Liver (tissue), 8 donors: ENCODE measurements at regions not wholly inside any gene's neighbourhood (a gene's known extent, or its start where the extent isn't known, plus 50 kb on each side); places are given as distances from the start of the nearest gene placed in this dataset.

Source experiments
- DNase-seq: peaks from one replicate; pipeline ENCODE4 v3.0.0-alpha.2; 2017; ENCODE audit warnings: low spot score
- H3K27ac ChIP-seq, 2 donors: one replicate each; pipeline ENCODE4 v1.7.0; 2013; ENCODE audit warnings: inconsistent platforms in 2 of 2, low read length in 2 of 2, control low read depth in 1 of 2, low read depth in 1 of 2, mild to moderate bottlenecking in 1 of 2
- H3K27me3 ChIP-seq, 4 donors: one replicate each; pipeline versions ENCODE4 v1.6.1 to v1.7.0; 2013; ENCODE audit warnings: low read length in 3 of 4, inconsistent platforms in 1 of 4, mild to moderate bottlenecking in 1 of 4, moderate library complexity in 1 of 4; ENCODE audit not compliant: control insufficient read depth in 4 of 4, insufficient read depth in 4 of 4
- H3K36me3 ChIP-seq, 4 donors: one replicate each; pipeline versions ENCODE4 v1.6.1 to v1.7.0; 2013; ENCODE audit warnings: low read length in 3 of 4, mild to moderate bottlenecking in 3 of 4, low read depth in 1 of 4, moderate library complexity in 1 of 4; ENCODE audit not compliant: control insufficient read depth in 4 of 4, insufficient read depth in 3 of 4
- H3K4me1 ChIP-seq, 4 donors: one replicate each; pipeline versions ENCODE4 v1.6.1 to v1.7.0; 2013; ENCODE audit warnings: low read length in 3 of 4, mild to moderate bottlenecking in 3 of 4, moderate library complexity in 1 of 4; ENCODE audit not compliant: control insufficient read depth in 4 of 4, insufficient read depth in 4 of 4
- H3K4me3 ChIP-seq, 3 donors: one replicate each; pipeline versions ENCODE4 v1.6.1 to v1.7.0; 2013; ENCODE audit warnings: low read length in 3 of 3, control low read depth in 1 of 3, low read depth in 1 of 3, mild to moderate bottlenecking in 1 of 3
- H3K9ac ChIP-seq, 2 donors: one replicate each; pipeline ENCODE4 v1.7.0; 2013; ENCODE audit warnings: low read length in 2 of 2, mild to moderate bottlenecking in 2 of 2, moderate library complexity in 2 of 2, control low read depth in 1 of 2, low read depth in 1 of 2
- H3K9me3 ChIP-seq, 4 donors: one replicate each; pipeline versions ENCODE4 v1.6.1 to v1.7.0; 2013; ENCODE audit warnings: low read length in 3 of 4; ENCODE audit not compliant: control insufficient read depth in 4 of 4
- ATF3 ChIP-seq: IDR thresholded peaks from 2 replicates; pipeline ENCODE4 v1.6.1; 2016; ENCODE audit warnings: antibody characterized with exemption
- CTCF ChIP-seq: fragments of 150-350 bp; IDR thresholded peaks from 2 replicates; pipeline ENCODE4 v1.5.1; 2017; ENCODE audit warnings: improper control_type of control experiment, low read depth, low read length; ENCODE audit not compliant: missing input control
- EGR1 ChIP-seq, 2 donors: IDR thresholded peaks; 2 replicates each; pipeline ENCODE4 v1.6.1; 2016 to 2018; ENCODE audit warnings: antibody characterized with exemption in 2 of 2, low read depth in 2 of 2
- FOXA1 ChIP-seq: IDR thresholded peaks from 2 replicates; pipeline ENCODE4 v1.6.1; 2016; ENCODE audit warnings: antibody characterized with exemption
- FOXA2 ChIP-seq: IDR thresholded peaks from 2 replicates; pipeline ENCODE4 v1.6.1; 2016; ENCODE audit warnings: antibody characterized with exemption
- GABPA ChIP-seq, 2 donors: IDR thresholded peaks in 1 of 2; conservative IDR thresholded peaks in 1 of 2; 2 replicates each; pipeline ENCODE4 v1.6.1; 2016; ENCODE audit warnings: antibody characterized with exemption in 2 of 2, mild to moderate bottlenecking in 1 of 2, moderate library complexity in 1 of 2
- HNF4A ChIP-seq, 2 donors: conservative IDR thresholded peaks; 2 replicates each; pipeline ENCODE4 v1.6.1; 2016; ENCODE audit warnings: antibody characterized with exemption in 2 of 2, mild to moderate bottlenecking in 2 of 2
- HNF4G ChIP-seq: IDR thresholded peaks from 2 replicates; pipeline ENCODE4 v1.6.1; 2016; ENCODE audit warnings: antibody characterized with exemption
- JUND ChIP-seq, 2 donors: IDR thresholded peaks; 2 replicates each; pipeline ENCODE4 v1.6.1; 2016; ENCODE audit warnings: antibody characterized with exemption in 2 of 2
- MAX ChIP-seq: IDR thresholded peaks from 2 replicates; pipeline ENCODE4 v1.6.1; 2016; ENCODE audit warnings: antibody characterized with exemption
- NR2F2 ChIP-seq: IDR thresholded peaks from 2 replicates; pipeline ENCODE4 v1.6.1; 2016; ENCODE audit warnings: antibody characterized with exemption
- RAD21 ChIP-seq, 2 donors: IDR thresholded peaks; 2 replicates each; pipeline ENCODE4 v1.6.1; 2016; ENCODE audit warnings: antibody characterized with exemption in 2 of 2, mild to moderate bottlenecking in 2 of 2
- REST ChIP-seq: IDR thresholded peaks from 2 replicates; pipeline ENCODE4 v1.6.1; 2016; ENCODE audit warnings: antibody characterized with exemption, mild to moderate bottlenecking
- RXRA ChIP-seq, 2 donors: IDR thresholded peaks; 2 replicates each; pipeline ENCODE4 v1.6.1; 2017 to 2018; ENCODE audit warnings: antibody characterized with exemption in 2 of 2, mild to moderate bottlenecking in 1 of 2
- SP1 ChIP-seq: IDR thresholded peaks from 2 replicates; pipeline ENCODE4 v1.6.1; 2018; ENCODE audit warnings: antibody characterized with exemption, mild to moderate bottlenecking
- TAF1 ChIP-seq: conservative IDR thresholded peaks from 2 replicates; pipeline ENCODE4 v1.6.1; 2016; ENCODE audit warnings: antibody characterized with exemption, mild to moderate bottlenecking
- YY1 ChIP-seq: IDR thresholded peaks from 2 replicates; pipeline ENCODE4 v1.6.1; 2016; ENCODE audit warnings: antibody characterized with exemption, mild to moderate bottlenecking
- ZBTB33 ChIP-seq: IDR thresholded peaks from 2 replicates; pipeline ENCODE4 v1.6.1; 2016; ENCODE audit warnings: antibody characterized with exemption
- WGBS: extraction: QIAGEN DNeasy Blood & Tissue Kit; methylation state at CpG from one replicate; pipeline ENCODE4 v1.1.7; 2013; 5-methylcytosine and 5-hydroxymethylcytosine counted together
- donor health status: healthy.
- donor health status: healthy.
- donor health status: healthy.
- donor health status: healthy.
- donor health status: healthy.

- 85% methylated on average over 6 of the region's 6 CpGs for whole genome bisulfite sequencing
- Histone ChIP-seq H3K9ac (no peak overlapping the region), H3K27me3 (peaks cover 0 to 3% (median 0%) of the 10 kb centered on the region in 4 donors), H3K36me3 (no peaks in the 10 kb centered on the region), H3K9me3 (no peaks in the 10 kb centered on the region), H3K27ac (no peak overlapping the region), H3K4me1 (no peaks in the 10 kb centered on the region), H3K4me3 (no peak overlapping the region)
- TF ChIP-seq HNF4G = no peak
- TF ChIP-seq SP1 = no peak
- TF ChIP-seq YY1 = no peak
- no peak for TF ChIP-seq MAX
- TF ChIP-seq RXRA (IDR thresholded peaks at IDR 0.05) = no peak
- TF ChIP-seq ATF3 = no peak
- no peak for TF ChIP-seq RAD21 (IDR thresholded peaks at IDR 0.05)
- TF ChIP-seq TAF1 = no peak
- TF ChIP-seq EGR1 (IDR thresholded peaks at IDR 0.05; ENCODE audit: low read depth in 2 of 2) = no peak
- no peak for TF ChIP-seq CTCF
- no peak for TF ChIP-seq FOXA1
- no peak for TF ChIP-seq REST
- TF ChIP-seq FOXA2 = no peak
- no peak for TF ChIP-seq JUND (IDR thresholded peaks at IDR 0.05)
- TF ChIP-seq ZBTB33 = no peak
- TF ChIP-seq NR2F2 = no peak
- TF ChIP-seq GABPA (IDR thresholded peaks at IDR 0.05 in 1 of 2, conservative IDR thresholded peaks at IDR 0.05 in 1 of 2) = no peak
- no peak for TF ChIP-seq HNF4A (conservative IDR thresholded peaks at IDR 0.05)
- DNase-seq = no peak
These were observed 55.1 kb upstream of the SLC66A3 start for GRCh38 chr2:11100130-11100529.

- no peaks in the 10 kb centered on the region for H3K9me3 ChIP-seq
- H3K9ac ChIP-seq = no peak overlapping the region
- H3K27ac ChIP-seq = no peak overlapping the region
- no peak for DNase-seq
- WGBS = 92% methylated on average over 6 of the region's 6 CpGs
- no peaks in the 10 kb centered on the region for H3K4me1 ChIP-seq
- H3K27me3 ChIP-seq = peaks cover 0 to 3% (median 0%) of the 10 kb centered on the region in 4 donors
- H3K36me3 ChIP-seq = no peaks in the 10 kb centered on the region
- no peak overlapping the region for H3K4me3 ChIP-seq
- no peak for TF ChIP-seq JUND (IDR thresholded peaks at IDR 0.05)
- no peak for TF ChIP-seq EGR1 (IDR thresholded peaks at IDR 0.05; ENCODE audit: low read depth in 2 of 2)
- no peak for TF ChIP-seq REST
- no peak for TF ChIP-seq HNF4G
- TF ChIP-seq NR2F2 = no peak
- no peak for TF ChIP-seq FOXA2
- no peak for TF ChIP-seq YY1
- no peak for TF ChIP-seq RXRA (IDR thresholded peaks at IDR 0.05)
- TF ChIP-seq ZBTB33 = no peak
- no peak for TF ChIP-seq TAF1
- no peak for TF ChIP-seq SP1
- no peak for TF ChIP-seq MAX
- TF ChIP-seq RAD21 (IDR thresholded peaks at IDR 0.05) = no peak
- TF ChIP-seq HNF4A (conservative IDR thresholded peaks at IDR 0.05) = no peak
These were observed 54.3 kb upstream of the SLC66A3 start for GRCh38 chr2:11100976-11101375.
